G401 (cell line): ENCODE measurements at regions not wholly inside any gene's neighbourhood (a gene's known extent, or its start where the extent isn't known, plus 50 kb on each side); places are given as distances from the start of the nearest gene placed in this dataset.
A peak's percentile ranks its signal among the peaks of the same experiment; 100 is the strongest.

ENCODE experiments used
- DNase-seq: peaks from one replicate; pipeline ENCODE4 v3.0.0-alpha.2; 2015; ENCODE audit warnings: low spot score
- in situ Hi-C: cut with HindIII; loops from 2 replicates; pipeline ENCODE4 v1.10.0; 2016; ENCODE audit warnings: low sequenced_read_pairs, mixed read lengths

GRCh38 chr5:96576876-96577275 is 85.3 kb upstream of the CAST start:
- no peak for DNase-seq
- in situ Hi-C loops = no loop called here

- DNase-seq = no peak
- in situ Hi-C loops = no loop called here
Measured at GRCh38 chr5:96577909-96578308, 84.3 kb upstream of the CAST start.

GRCh38 chr5:96579711-96580110 is 82.5 kb upstream of the CAST start:
- in situ Hi-C loops = no loop called here
- DNase-seq = no peak

- peak; percentile 22 for DNase-seq
- in situ Hi-C loops = no loop called here
Measured at GRCh38 chr5:96582343-96582742, 79.8 kb upstream of the CAST start.

GRCh38 chr5:96584712-96585111 is 77.5 kb upstream of the CAST start:
- in situ Hi-C loops = no loop called here
- DNase-seq = no peak

- in situ Hi-C loops = no loop called here
- no peak for DNase-seq
Measured at GRCh38 chr5:96588539-96588938, 73.6 kb upstream of the CAST start.

GRCh38 chr5:96590796-96591195 is 71.4 kb upstream of the CAST start:
- in situ Hi-C loops = no loop called here
- no peak for DNase-seq

- DNase-seq = no peak
- in situ Hi-C loops = no loop called here
Measured at GRCh38 chr5:96595300-96596090, 66.7 kb upstream of the CAST start.

- DNase-seq = no peak
- in situ Hi-C loops = no loop called here
Measured at GRCh38 chr5:96597438-96598020, 64.6 kb upstream of the CAST start.

GRCh38 chr5:96601200-96601599 is 61.0 kb upstream of the CAST start:
- DNase-seq = no peak

GRCh38 chr5:96601715-96602244 is 60.4 kb upstream of the CAST start:
- peak; percentile 73 for DNase-seq
- in situ Hi-C loops = no loop called here

More at GRCh38 chr5:96601200-96601599, 61.0 kb upstream of the CAST start:
- in situ Hi-C loops = no loop called here

GRCh38 chr5:96602776-96603175 is 59.4 kb upstream of the CAST start:
- no peak for DNase-seq
- in situ Hi-C loops = no loop called here

GRCh38 chr5:96605144-96605837 is 56.9 kb upstream of the CAST start:
- in situ Hi-C loops = no loop called here
- DNase-seq = no peak

GRCh38 chr5:96609369-96609768 is 52.8 kb upstream of the CAST start:
- in situ Hi-C loops = no loop called here
- no peak for DNase-seq

GRCh38 chr5:96610747-96611146 is 51.4 kb upstream of the CAST start:
- in situ Hi-C loops = no loop called here
- DNase-seq = no peak

GRCh38 chr5:96611946-96612345 is 50.2 kb upstream of the CAST start:
- no peak for DNase-seq
- in situ Hi-C loops = no loop called here
